Endodermal cell (in vitro differentiated cells): ENCODE measurements at regions not wholly inside any gene's neighbourhood (a gene's known extent, or its start where the extent isn't known, plus 50 kb on each side); places are given as distances from the start of the nearest gene placed in this dataset.
"Not testable (repeated sequence)": the region's sequence is repeated elsewhere in the genome, so short reads cannot be mapped to it uniquely, and the experiment has no call there.

ENCODE experiments used
- DNase-seq: peaks from one replicate; pipeline ENCODE4 v3.0.0-alpha.2; 2017
- H3K27ac ChIP-seq: 2 replicates; pipeline ENCODE4 v1.5.1; 2013; ENCODE audit warnings: mild to moderate bottlenecking, low read depth, low read length, moderate library complexity
- H3K27me3 ChIP-seq: 2 replicates; pipeline ENCODE4 v1.6.1; 2013; ENCODE audit warnings: mild to moderate bottlenecking, low read length, moderate library complexity; ENCODE audit not compliant: insufficient read depth, control insufficient read depth, poor library complexity, severe bottlenecking
- H3K36me3 ChIP-seq: 2 replicates; pipeline ENCODE4 v1.7.0; 2013; ENCODE audit warnings: mild to moderate bottlenecking, low read length, moderate library complexity; ENCODE audit not compliant: control insufficient read depth, insufficient read depth
- H3K4me1 ChIP-seq: one replicate; pipeline ENCODE4 v1.7.0; 2013; ENCODE audit warnings: low read length; ENCODE audit not compliant: control insufficient read depth, insufficient read depth
- H3K4me3 ChIP-seq: 2 replicates; pipeline ENCODE4 v1.5.1; 2013; ENCODE audit warnings: mild to moderate bottlenecking, low read length, moderate library complexity
- H3K9ac ChIP-seq: 2 replicates; pipeline ENCODE4 v1.6.1; 2013; ENCODE audit warnings: mild to moderate bottlenecking, low read length, moderate library complexity; ENCODE audit not compliant: poor library complexity, severe bottlenecking; ENCODE audit errors: extremely low read depth
- H3K9me3 ChIP-seq: 2 replicates; pipeline ENCODE4 v1.6.1; 2013; ENCODE audit warnings: mild to moderate bottlenecking, low read length, moderate library complexity; ENCODE audit not compliant: control insufficient read depth
- H3K27ac Mint-ChIP-seq: 2 replicates; pipeline ENCODE4 v1.8.0; 2020; ENCODE audit warnings: mixed read lengths
- H3K27me3 Mint-ChIP-seq: 2 replicates; pipeline ENCODE4 v1.8.0; 2021; ENCODE audit warnings: mild to moderate bottlenecking, mixed read lengths; ENCODE audit not compliant: insufficient read depth
- H3K36me3 Mint-ChIP-seq: 2 replicates; pipeline ENCODE4 v1.8.0; 2020; ENCODE audit warnings: low read depth, mixed read lengths
- H3K4me1 Mint-ChIP-seq: 2 replicates; pipeline ENCODE4 v1.8.0; 2020; ENCODE audit warnings: mixed read lengths
- H3K4me3 Mint-ChIP-seq: 2 replicates; pipeline ENCODE4 v1.8.0; 2020; ENCODE audit warnings: mild to moderate bottlenecking, moderate library complexity, mixed read lengths
- H3K9me3 Mint-ChIP-seq: 2 replicates; pipeline ENCODE4 v1.8.0; 2020; ENCODE audit warnings: mild to moderate bottlenecking, mixed read lengths
- WGBS, 2 experiments: methylation state at CpG; one replicate each; pipeline versions ENCODE4 v1.1.5 to v1.1.7; 2013; ENCODE audit warnings: missing lambda C conversion rate in 2 of 2, mixed read lengths in 1 of 2; ENCODE audit not compliant: insufficient coverage in 1 of 2, insufficient read length in 1 of 2; 5-methylcytosine and 5-hydroxymethylcytosine counted together
- TF ChIP-seq, protein P1 (sequence below): fragments of 200-600 bp; sonication (generic); conservative IDR thresholded peaks from 2 replicates; pipeline ENCODE4 v1.5.0; 2021; ENCODE audit warnings: antibody characterized with exemption, mild to moderate bottlenecking

DNA sequence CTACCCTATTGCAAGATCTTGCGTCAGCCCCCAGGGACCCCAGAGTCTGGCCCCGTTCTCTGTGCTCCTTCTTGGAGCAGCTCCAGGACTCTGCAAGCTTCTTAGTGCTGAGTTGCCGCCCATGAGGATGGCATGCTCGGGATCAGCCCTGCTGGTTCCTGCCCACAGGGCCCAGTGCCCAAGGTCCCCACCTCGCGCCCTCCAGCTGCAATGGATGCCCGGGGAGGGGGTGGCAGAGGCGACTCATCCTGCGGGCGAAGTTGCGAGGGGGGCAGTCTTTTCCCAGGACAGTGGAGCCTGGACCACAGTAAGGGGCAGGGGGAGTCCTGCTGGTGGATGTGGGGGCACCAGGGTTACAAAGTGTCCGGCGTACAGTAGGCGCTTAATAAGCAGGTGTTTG, 261.9 kb downstream of the BCL2 start:
- no peak overlapping the region for H3K9ac ChIP-seq
- Mint-ChIP-seq H3K36me3 (no peaks in the 10 kb centered on the region), H3K9me3 (no peaks in the 10 kb centered on the region), H3K4me3 (no peak overlapping the region), H3K27me3 (no peaks in the 10 kb centered on the region), H3K4me1 (no peaks in the 10 kb centered on the region), H3K27ac (no peak overlapping the region)
- TF ChIP-seq, protein P1, sequence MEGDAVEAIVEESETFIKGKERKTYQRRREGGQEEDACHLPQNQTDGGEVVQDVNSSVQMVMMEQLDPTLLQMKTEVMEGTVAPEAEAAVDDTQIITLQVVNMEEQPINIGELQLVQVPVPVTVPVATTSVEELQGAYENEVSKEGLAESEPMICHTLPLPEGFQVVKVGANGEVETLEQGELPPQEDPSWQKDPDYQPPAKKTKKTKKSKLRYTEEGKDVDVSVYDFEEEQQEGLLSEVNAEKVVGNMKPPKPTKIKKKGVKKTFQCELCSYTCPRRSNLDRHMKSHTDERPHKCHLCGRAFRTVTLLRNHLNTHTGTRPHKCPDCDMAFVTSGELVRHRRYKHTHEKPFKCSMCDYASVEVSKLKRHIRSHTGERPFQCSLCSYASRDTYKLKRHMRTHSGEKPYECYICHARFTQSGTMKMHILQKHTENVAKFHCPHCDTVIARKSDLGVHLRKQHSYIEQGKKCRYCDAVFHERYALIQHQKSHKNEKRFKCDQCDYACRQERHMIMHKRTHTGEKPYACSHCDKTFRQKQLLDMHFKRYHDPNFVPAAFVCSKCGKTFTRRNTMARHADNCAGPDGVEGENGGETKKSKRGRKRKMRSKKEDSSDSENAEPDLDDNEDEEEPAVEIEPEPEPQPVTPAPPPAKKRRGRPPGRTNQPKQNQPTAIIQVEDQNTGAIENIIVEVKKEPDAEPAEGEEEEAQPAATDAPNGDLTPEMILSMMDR = no peak
- no peaks in the 10 kb centered on the region for H3K36me3 ChIP-seq
- H3K27ac ChIP-seq = no peak overlapping the region
- no peaks in the 10 kb centered on the region for H3K9me3 ChIP-seq
- DNase-seq = no peak
- H3K4me3 ChIP-seq = no peak overlapping the region
- H3K4me1 ChIP-seq = no peaks in the 10 kb centered on the region
- 96% methylated on average over 8 to 14 of the region's 14 CpGs for WGBS, 2 experiments
- no peaks in the 10 kb centered on the region for H3K27me3 ChIP-seq

DNA sequence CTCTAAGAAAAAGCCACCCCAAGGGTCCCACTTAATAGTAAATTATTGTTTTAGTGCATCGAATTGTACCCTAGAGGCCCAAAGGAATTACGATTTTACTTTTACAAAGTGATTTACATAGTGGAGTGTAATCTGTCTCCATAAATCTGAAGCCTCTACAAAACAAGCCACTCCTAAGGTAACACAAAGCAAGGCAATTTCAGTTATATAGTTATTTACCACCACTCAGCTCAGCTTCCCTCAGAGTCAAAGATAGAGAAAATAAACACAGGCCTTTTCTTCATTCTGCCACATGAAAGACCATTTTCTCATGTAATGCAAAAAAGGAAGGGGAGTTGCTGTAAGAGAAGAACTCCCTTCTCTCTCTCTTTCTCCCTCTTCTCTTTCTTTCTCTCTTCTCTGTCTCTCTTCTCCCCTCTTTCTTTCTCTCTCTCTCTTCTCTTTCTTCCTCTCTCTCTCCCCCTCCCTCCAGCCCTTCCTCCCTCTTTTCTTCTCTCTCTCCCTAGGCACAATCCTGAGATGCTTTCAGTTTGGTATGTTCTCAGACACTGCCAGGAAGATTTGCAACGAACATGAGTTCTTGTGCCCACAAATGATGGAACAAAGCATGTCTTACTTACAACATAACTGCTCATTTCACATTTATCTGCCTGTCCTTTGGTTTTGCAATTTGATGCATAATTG, 264.5 kb downstream of the BCL2 start:
- TF ChIP-seq, protein P1 = no peak
- Histone ChIP-seq H3K4me3 (no peak overlapping the region), H3K4me1 (no peaks in the 10 kb centered on the region), H3K9ac (no peak overlapping the region), H3K27ac (no peak overlapping the region), H3K27me3 (no peaks in the 10 kb centered on the region), H3K9me3 (no peaks in the 10 kb centered on the region), H3K36me3 (no peaks in the 10 kb centered on the region)
- H3K27me3 Mint-ChIP-seq = no peaks in the 10 kb centered on the region
- no peaks in the 10 kb centered on the region for H3K9me3 Mint-ChIP-seq
- no peak overlapping the region for H3K4me3 Mint-ChIP-seq
- H3K36me3 Mint-ChIP-seq = no peaks in the 10 kb centered on the region
- DNase-seq = no peak
- H3K4me1 Mint-ChIP-seq = peaks cover 4% of the 10 kb centered on the region
- no peak overlapping the region for H3K27ac Mint-ChIP-seq
- 73 to 80% methylated on average over 1 to 3 of the region's 3 CpGs for WGBS, 2 experiments

GRCh38 chr18:63051928-63052327, 267.6 kb downstream of the BCL2 start:
- Mint-ChIP-seq H3K4me3 (no peak overlapping the region), H3K9me3 (no peaks in the 10 kb centered on the region)
- WGBS, 2 experiments = 93 to 94% methylated on average over 3 of the region's 3 CpGs

GRCh38 chr18:63050667-63051395, 268.7 kb downstream of the BCL2 start:
- H3K27ac Mint-ChIP-seq, H3K27ac ChIP-seq, H3K36me3 ChIP-seq, H3K4me1 Mint-ChIP-seq, DNase-seq, H3K4me1 ChIP-seq, H3K4me3 ChIP-seq, H3K27me3 Mint-ChIP-seq, H3K4me3 Mint-ChIP-seq, H3K9me3 Mint-ChIP-seq, H3K36me3 Mint-ChIP-seq, H3K9ac ChIP-seq, H3K9me3 ChIP-seq, H3K27me3 ChIP-seq: not testable (repeated sequence)
- WGBS, 2 experiments = 82 to 90% methylated on average over 2 to 7 of the region's 9 CpGs

More at GRCh38 chr18:63051928-63052327, 267.6 kb downstream of the BCL2 start:
- H3K36me3 ChIP-seq = no peaks in the 10 kb centered on the region
- TF ChIP-seq, protein P1 = no peak
- H3K4me1 ChIP-seq = no peaks in the 10 kb centered on the region
- no peak overlapping the region for H3K27ac ChIP-seq
- no peak overlapping the region for H3K4me3 ChIP-seq
- no peaks in the 10 kb centered on the region for H3K36me3 Mint-ChIP-seq
- H3K9ac ChIP-seq = no peak overlapping the region
- no peaks in the 10 kb centered on the region for H3K27me3 Mint-ChIP-seq
- no peak for DNase-seq
- no peaks in the 10 kb centered on the region for H3K9me3 ChIP-seq
- no peak overlapping the region for H3K27ac Mint-ChIP-seq
- H3K4me1 Mint-ChIP-seq = peaks cover 4% of the 10 kb centered on the region
- H3K27me3 ChIP-seq = no peaks in the 10 kb centered on the region
